ENCODE measurements at regions not wholly inside any gene's neighbourhood (a gene's known extent, or its start where the extent isn't known, plus 50 kb on each side); places are given as distances from the start of the nearest gene placed in this dataset.
"Not testable (repeated sequence)": the region's sequence is repeated elsewhere in the genome, so short reads cannot be mapped to it uniquely, and the experiment has no call there.

- TF ChIP-seq CTCF (IDR thresholded peaks at IDR 0.05) (no peak), EP300 (IDR thresholded peaks at IDR 0.05) (no peak), POLR2A (IDR thresholded peaks at IDR 0.05) (no peak)
- H3K27ac ChIP-seq: no peak overlapping the region
- H3K27me3 ChIP-seq: no peaks in the 10 kb centered on the region
- 80 to 86% methylated on average over 5 of the region's 5 CpGs for WGBS, 2 donors
- H3K36me3 ChIP-seq: no peaks in the 10 kb centered on the region
- no peak overlapping the region for H3K4me3 ChIP-seq
- no peaks in the 10 kb centered on the region for H3K4me1 ChIP-seq
- no peak for DNase-seq (ENCODE audit: low spot score in 2 of 2)
- H3K9me3 ChIP-seq: peaks cover 0 to 4% (median 0%) of the 10 kb centered on the region in 4 donors
Observed at GRCh38 chr5:26498972-26499371, 539.4 kb downstream of the CDH9 start.

DNA sequence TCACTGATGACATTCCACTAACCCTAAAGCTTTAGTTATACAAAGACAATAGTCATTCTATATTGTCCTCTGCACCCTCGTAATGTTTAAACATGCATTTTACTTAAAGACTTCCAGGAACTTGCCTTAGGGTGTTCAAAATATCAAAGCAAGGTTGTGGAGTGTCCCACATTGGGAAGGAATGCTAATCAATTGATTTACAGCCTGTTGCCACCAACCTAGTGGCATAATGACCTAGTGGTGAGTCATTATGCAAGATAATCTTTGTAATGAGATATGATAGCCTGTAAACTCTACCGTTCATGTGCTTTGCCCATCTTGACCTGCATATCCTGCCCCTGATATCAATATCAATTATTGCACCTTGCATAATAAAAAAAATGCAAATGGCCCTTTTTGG lies 542.9 kb downstream of the CDH9 start:
- TF ChIP-seq POLR2A (IDR thresholded peaks at IDR 0.05) (no peak), EP300 (IDR thresholded peaks at IDR 0.05) (no peak), CTCF (IDR thresholded peaks at IDR 0.05) (no peak)
- Histone ChIP-seq H3K4me3 (no peak overlapping the region), H3K9me3 (peaks cover 0 to 24% (median 0%) of the 10 kb centered on the region in 4 donors), H3K4me1 (no peaks in the 10 kb centered on the region), H3K27me3 (no peaks in the 10 kb centered on the region), H3K36me3 (no peaks in the 10 kb centered on the region), H3K27ac (no peak overlapping the region)
- DNase-seq (ENCODE audit: low spot score in 2 of 2): no peak
- WGBS, 2 donors: 40 to 68% methylated on average over 2 of the region's 2 CpGs

GRCh38 chr5:26492906-26493459 lies 545.4 kb downstream of the CDH9 start:
- DNase-seq (ENCODE audit: low spot score in 2 of 2): no peak
- Histone ChIP-seq H3K9me3 (peaks cover 0 to 24% (median 0%) of the 10 kb centered on the region in 4 donors), H3K27me3 (no peaks in the 10 kb centered on the region), H3K4me3 (no peak overlapping the region), H3K36me3 (no peaks in the 10 kb centered on the region), H3K4me1 (no peaks in the 10 kb centered on the region), H3K27ac (no peak overlapping the region)
- TF ChIP-seq EP300 (IDR thresholded peaks at IDR 0.05): no peak
- no peak for TF ChIP-seq POLR2A (IDR thresholded peaks at IDR 0.05)
- TF ChIP-seq CTCF (IDR thresholded peaks at IDR 0.05): no peak
- 88% methylated on average over 2 of the region's 2 CpGs for WGBS, 2 donors

DNA sequence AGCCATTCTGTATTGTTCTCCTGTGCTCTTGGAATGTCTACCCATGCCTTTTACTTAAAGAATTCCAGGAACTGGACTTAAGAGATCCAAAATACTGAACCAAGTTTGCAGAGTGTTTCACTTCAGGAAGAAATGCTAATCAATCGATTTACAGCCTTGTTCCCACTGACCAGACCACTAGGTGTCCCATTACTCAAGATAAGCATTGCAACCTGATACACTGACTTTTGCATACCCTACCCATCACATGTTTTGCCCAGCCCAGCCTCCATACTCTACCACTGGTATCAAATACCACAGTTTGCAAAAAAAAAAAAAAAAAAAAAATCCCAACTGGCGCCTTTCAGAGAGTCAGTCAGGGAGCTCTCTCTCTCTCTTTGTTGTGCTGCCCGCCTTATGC lies 550.8 kb downstream of the CDH9 start:
- no peaks in the 10 kb centered on the region for H3K27me3 ChIP-seq
- WGBS, 2 donors: 92% methylated on average over 3 of the region's 3 CpGs
- H3K36me3 ChIP-seq: no peaks in the 10 kb centered on the region
- TF ChIP-seq CTCF (IDR thresholded peaks at IDR 0.05) (no peak), POLR2A (IDR thresholded peaks at IDR 0.05) (no peak), EP300 (IDR thresholded peaks at IDR 0.05) (no peak)
- H3K9me3 ChIP-seq: peaks cover 0 to 6% (median 0%) of the 10 kb centered on the region in 4 donors
- no peak for DNase-seq (ENCODE audit: low spot score in 2 of 2)
- H3K4me1 ChIP-seq: peaks cover 0 to 5% (median 0%) of the 10 kb centered on the region in 4 donors
- H3K4me3 ChIP-seq: no peak overlapping the region
- no peak overlapping the region for H3K27ac ChIP-seq

GRCh38 chr5:26486631-26487030 lies 551.8 kb downstream of the CDH9 start:
- TF ChIP-seq POLR2A (IDR thresholded peaks at IDR 0.05) (no peak), EP300 (IDR thresholded peaks at IDR 0.05) (no peak), CTCF (IDR thresholded peaks at IDR 0.05) (no peak)
- Histone ChIP-seq H3K27me3 (no peaks in the 10 kb centered on the region), H3K27ac (no peak overlapping the region), H3K9me3 (no peaks in the 10 kb centered on the region), H3K4me3 (no peak overlapping the region), H3K4me1 (peaks cover 0 to 7% (median 0%) of the 10 kb centered on the region in 4 donors), H3K36me3 (no peaks in the 10 kb centered on the region)
- WGBS, 2 donors: 72 to 74% methylated on average over 3 of the region's 3 CpGs
- no peak for DNase-seq (ENCODE audit: low spot score in 2 of 2)

DNA sequence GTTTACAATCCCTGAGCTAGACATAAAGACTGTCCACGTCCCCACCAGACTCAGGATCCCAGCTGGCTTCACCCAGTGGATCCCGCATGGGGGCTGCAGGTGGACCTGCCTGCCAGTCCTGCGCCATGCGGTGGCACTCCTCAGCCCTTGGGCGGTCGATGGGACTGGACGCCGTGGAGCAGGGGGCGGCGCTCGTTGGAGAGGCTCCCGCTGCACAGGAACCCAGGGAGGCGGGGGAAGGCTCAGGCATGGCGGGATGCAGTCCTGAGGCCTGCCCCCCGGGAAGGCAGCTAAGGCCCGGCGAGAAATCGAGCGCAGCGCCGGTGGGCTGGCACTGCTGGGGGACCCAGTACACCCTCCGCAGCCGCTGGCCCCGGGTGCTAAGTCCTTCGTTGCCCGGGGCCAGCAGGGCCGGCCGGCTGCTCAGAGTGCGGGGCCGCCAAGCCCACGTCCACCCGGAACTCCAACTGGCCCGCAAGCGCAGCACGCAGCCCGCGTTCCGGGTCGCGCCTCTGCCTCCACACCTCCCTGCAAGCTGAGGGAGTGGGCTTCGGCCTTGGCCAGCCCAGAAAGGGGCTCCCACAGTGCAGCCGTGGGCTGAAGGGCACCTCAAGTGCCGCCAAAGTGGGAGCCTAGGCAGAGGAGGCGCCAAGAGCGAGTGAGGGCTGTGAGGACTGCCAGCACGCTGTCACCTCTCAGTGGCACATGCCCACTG lies 553.1 kb downstream of the CDH9 start:
- not testable (repeated sequence) for H3K9me3 ChIP-seq; H3K27ac ChIP-seq; H3K27me3 ChIP-seq; H3K36me3 ChIP-seq; H3K4me1 ChIP-seq; H3K4me3 ChIP-seq; DNase-seq (ENCODE audit: low spot score in 2 of 2)
- WGBS, 2 donors: 97% methylated on average over 17 to 31 of the region's 46 CpGs

Measured in tibial nerve (tissue), 4 donors.